ENCODE measurements at regions not wholly inside any gene's neighbourhood (a gene's known extent, or its start where the extent isn't known, plus 50 kb on each side); places are given as distances from the start of the nearest gene placed in this dataset.

GRCh38 chr13:89701913-89702312 is 1645.6 kb upstream of the MIR17HG start:
- DNase-seq: no peak
- Mint-ChIP-seq H3K27ac (no peak overlapping the region), H3K9me3 (peaks cover 3 to 30% (median 10%) of the 10 kb centered on the region in 6 donors), H3K4me3 (no peak overlapping the region), H3K27me3 (ENCODE audit: low read depth in 3 of 3) (peaks cover 0 to 3% (median 0%) of the 10 kb centered on the region in 3 donors), H3K4me1 (no peaks in the 10 kb centered on the region), H3K36me3 (no peaks in the 10 kb centered on the region)

GRCh38 chr13:89704040-89704439 is 1643.4 kb upstream of the MIR17HG start:
- H3K36me3 Mint-ChIP-seq: no peaks in the 10 kb centered on the region
- H3K9me3 Mint-ChIP-seq: peaks cover 7 to 31% (median 10%) of the 10 kb centered on the region in 6 donors
- no peak overlapping the region for H3K27ac Mint-ChIP-seq
- no peak for DNase-seq
- no peak overlapping the region for H3K4me3 Mint-ChIP-seq
- H3K27me3 Mint-ChIP-seq (ENCODE audit: low read depth in 3 of 3): peaks cover 0 to 3% (median 2%) of the 10 kb centered on the region in 3 donors
- no peaks in the 10 kb centered on the region for H3K4me1 Mint-ChIP-seq

- DNase-seq: no peak
- Mint-ChIP-seq H3K9me3 (peaks cover 5 to 28% (median 9%) of the 10 kb centered on the region in 6 donors), H3K27ac (no peak overlapping the region), H3K4me3 (no peak overlapping the region), H3K4me1 (no peaks in the 10 kb centered on the region), H3K36me3 (no peaks in the 10 kb centered on the region), H3K27me3 (ENCODE audit: low read depth in 3 of 3) (peaks cover 0 to 2% (median 0%) of the 10 kb centered on the region in 3 donors)
Observed at GRCh38 chr13:89708013-89708412, 1639.5 kb upstream of the MIR17HG start.

- Mint-ChIP-seq H3K4me1 (no peaks in the 10 kb centered on the region), H3K9me3 (peaks cover 6 to 51% (median 32%) of the 10 kb centered on the region in 6 donors), H3K27me3 (ENCODE audit: low read depth in 3 of 3) (no peaks in the 10 kb centered on the region), H3K36me3 (peaks cover 0 to 3% (median 2%) of the 10 kb centered on the region in 3 donors), H3K27ac (no peak overlapping the region), H3K4me3 (no peak overlapping the region)
- no peak for DNase-seq
Observed at GRCh38 chr13:89721216-89721615, 1626.3 kb upstream of the MIR17HG start.

GRCh38 chr13:89726690-89727435 is 1620.6 kb upstream of the MIR17HG start:
- H3K27ac Mint-ChIP-seq: no peak overlapping the region
- DNase-seq: no peak
- peaks cover 0 to 5% (median 0%) of the 10 kb centered on the region in 3 donors for H3K27me3 Mint-ChIP-seq (ENCODE audit: low read depth in 3 of 3)
- H3K4me3 Mint-ChIP-seq: no peak overlapping the region
- no peaks in the 10 kb centered on the region for H3K36me3 Mint-ChIP-seq
- no peaks in the 10 kb centered on the region for H3K4me1 Mint-ChIP-seq
- H3K9me3 Mint-ChIP-seq: peaks cover 2 to 40% (median 17%) of the 10 kb centered on the region in 6 donors

- H3K9me3 Mint-ChIP-seq: peaks cover 8 to 49% (median 19%) of the 10 kb centered on the region in 6 donors
- peaks cover 0 to 4% (median 0%) of the 10 kb centered on the region in 3 donors for H3K36me3 Mint-ChIP-seq
- H3K4me3 Mint-ChIP-seq: no peak overlapping the region
- H3K27ac Mint-ChIP-seq: no peak overlapping the region
- no peaks in the 10 kb centered on the region for H3K27me3 Mint-ChIP-seq (ENCODE audit: low read depth in 3 of 3)
- no peaks in the 10 kb centered on the region for H3K4me1 Mint-ChIP-seq
- no peak for DNase-seq
Observed at GRCh38 chr13:89733829-89734228, 1613.7 kb upstream of the MIR17HG start.

- Mint-ChIP-seq H3K4me3 (no peak overlapping the region), H3K9me3 (peaks cover 8 to 34% (median 15%) of the 10 kb centered on the region in 6 donors), H3K4me1 (no peaks in the 10 kb centered on the region), H3K27ac (no peak overlapping the region), H3K27me3 (ENCODE audit: low read depth in 3 of 3) (peaks cover 0 to under 1% (median 0%) of the 10 kb centered on the region in 3 donors), H3K36me3 (peaks cover 0 to 4% (median 0%) of the 10 kb centered on the region in 3 donors)
- DNase-seq: no peak
Observed at GRCh38 chr13:89737051-89737450, 1610.4 kb upstream of the MIR17HG start.

- Mint-ChIP-seq H3K4me3 (no peak overlapping the region), H3K27ac (no peak overlapping the region), H3K9me3 (peaks cover 3 to 30% (median 14%) of the 10 kb centered on the region in 6 donors), H3K27me3 (ENCODE audit: low read depth in 3 of 3) (peaks cover 0 to 2% (median 0%) of the 10 kb centered on the region in 3 donors), H3K4me1 (no peaks in the 10 kb centered on the region), H3K36me3 (peaks cover 0 to 3% (median 0%) of the 10 kb centered on the region in 3 donors)
- DNase-seq: no peak
Observed at GRCh38 chr13:89738072-89738471, 1609.4 kb upstream of the MIR17HG start.

GRCh38 chr13:89740994-89741685 is 1606.3 kb upstream of the MIR17HG start:
- Mint-ChIP-seq H3K9me3 (peaks cover 0 to 30% (median 9%) of the 10 kb centered on the region in 6 donors), H3K27ac (no peak overlapping the region), H3K4me1 (no peaks in the 10 kb centered on the region), H3K36me3 (no peaks in the 10 kb centered on the region), H3K4me3 (no peak overlapping the region), H3K27me3 (ENCODE audit: low read depth in 3 of 3) (peaks cover 0 to 2% (median 0%) of the 10 kb centered on the region in 3 donors)
- no peak for DNase-seq

GRCh38 chr13:89746554-89746953 is 1600.9 kb upstream of the MIR17HG start:
- Mint-ChIP-seq H3K27ac (no peak overlapping the region), H3K27me3 (ENCODE audit: low read depth in 3 of 3) (peaks cover 0 to 2% (median 0%) of the 10 kb centered on the region in 3 donors)

GRCh38 chr13:89748716-89749115 is 1598.8 kb upstream of the MIR17HG start:
- no peak overlapping the region for H3K4me3 Mint-ChIP-seq
- DNase-seq: no peak
- H3K9me3 Mint-ChIP-seq: peaks cover 3 to 42% (median 13%) of the 10 kb centered on the region in 6 donors
- H3K27ac Mint-ChIP-seq: no peak overlapping the region
- no peaks in the 10 kb centered on the region for H3K36me3 Mint-ChIP-seq
- no peaks in the 10 kb centered on the region for H3K27me3 Mint-ChIP-seq (ENCODE audit: low read depth in 3 of 3)
- H3K4me1 Mint-ChIP-seq: no peaks in the 10 kb centered on the region

More at GRCh38 chr13:89746554-89746953, 1600.9 kb upstream of the MIR17HG start:
- Mint-ChIP-seq H3K4me1 (no peaks in the 10 kb centered on the region), H3K4me3 (no peak overlapping the region), H3K36me3 (no peaks in the 10 kb centered on the region), H3K9me3 (peaks cover 3 to 39% (median 11%) of the 10 kb centered on the region in 6 donors)
- no peak for DNase-seq

- Mint-ChIP-seq H3K9me3 (peaks cover 3 to 39% (median 13%) of the 10 kb centered on the region in 6 donors), H3K36me3 (no peaks in the 10 kb centered on the region), H3K27ac (no peak overlapping the region), H3K4me3 (no peak overlapping the region), H3K27me3 (ENCODE audit: low read depth in 3 of 3) (no peaks in the 10 kb centered on the region), H3K4me1 (no peaks in the 10 kb centered on the region)
- DNase-seq: no peak
Observed at GRCh38 chr13:89749888-89750287, 1597.6 kb upstream of the MIR17HG start.

- Mint-ChIP-seq H3K4me3 (no peak overlapping the region), H3K27me3 (ENCODE audit: low read depth in 3 of 3) (no peaks in the 10 kb centered on the region), H3K4me1 (no peaks in the 10 kb centered on the region), H3K27ac (no peak overlapping the region), H3K9me3 (peaks cover 3 to 34% (median 13%) of the 10 kb centered on the region in 6 donors), H3K36me3 (no peaks in the 10 kb centered on the region)
- no peak for DNase-seq
Observed at GRCh38 chr13:89750371-89750770, 1597.1 kb upstream of the MIR17HG start.

- peaks cover 3 to 25% (median 11%) of the 10 kb centered on the region in 6 donors for H3K9me3 Mint-ChIP-seq
- H3K27me3 Mint-ChIP-seq (ENCODE audit: low read depth in 3 of 3): no peaks in the 10 kb centered on the region
- no peak overlapping the region for H3K4me3 Mint-ChIP-seq
- H3K36me3 Mint-ChIP-seq: no peaks in the 10 kb centered on the region
- no peak overlapping the region for H3K27ac Mint-ChIP-seq
- H3K4me1 Mint-ChIP-seq: no peaks in the 10 kb centered on the region
- no peak for DNase-seq
Observed at GRCh38 chr13:89751432-89751930, 1596.0 kb upstream of the MIR17HG start.

Data from immature natural killer cell (primary cell).